ENCODE measurements at regions not wholly inside any gene's neighbourhood (a gene's known extent, or its start where the extent isn't known, plus 50 kb on each side); places are given as distances from the start of the nearest gene placed in this dataset.

GRCh38 chr9:25225938-25226760, 452.1 kb downstream of the TUSC1 start:
- no peak for TF ChIP-seq POLR2A (IDR thresholded peaks at IDR 0.05)
- TF ChIP-seq CTCF (IDR thresholded peaks at IDR 0.05): no peak

All from Peyer's patch (tissue), 4 donors.